Mesenchymal stem cell (in vitro differentiated cells and primary cell): ENCODE measurements at regions not wholly inside any gene's neighbourhood (a gene's known extent, or its start where the extent isn't known, plus 50 kb on each side); places are given as distances from the start of the nearest gene placed in this dataset.

Experiments used
- DNase-seq: peaks from one replicate; pipeline ENCODE4 v3.0.0-alpha.2; 2013
- H2AFZ ChIP-seq: one replicate; pipeline ENCODE4 v1.6.1; 2013; ENCODE audit warnings: low read depth, mild to moderate bottlenecking, control low read depth, inconsistent platforms, low read length, moderate library complexity
- H2AK5ac ChIP-seq: 2 replicates; pipeline ENCODE4 v1.6.1; 2013; ENCODE audit warnings: low read length, moderate library complexity, mild to moderate bottlenecking, inconsistent platforms; ENCODE audit not compliant: severe bottlenecking
- H2BK120ac ChIP-seq: one replicate; pipeline ENCODE4 v1.6.1; 2013; ENCODE audit warnings: low read depth, mild to moderate bottlenecking, inconsistent platforms, low read length, moderate library complexity
- H2BK12ac ChIP-seq, 2 experiments: one replicate each; pipeline ENCODE4 v1.6.1; 2013; ENCODE audit warnings: inconsistent platforms in 2 of 2, low read length in 2 of 2, mild to moderate bottlenecking in 2 of 2, moderate library complexity in 2 of 2, control low read depth in 1 of 2
- H2BK15ac ChIP-seq: one replicate; pipeline ENCODE4 v1.6.1; 2013; ENCODE audit warnings: mild to moderate bottlenecking, low read depth, inconsistent platforms; ENCODE audit not compliant: poor library complexity, severe bottlenecking
- H2BK5ac ChIP-seq: 2 replicates; pipeline ENCODE4 v1.6.1; 2013; ENCODE audit warnings: low read depth, mild to moderate bottlenecking, low read length, control low read depth, inconsistent platforms; ENCODE audit not compliant: poor library complexity, severe bottlenecking
- H3K14ac ChIP-seq, 2 experiments: one replicate each; pipeline ENCODE4 v1.6.1; 2013; ENCODE audit warnings: inconsistent platforms in 2 of 2, low read length in 2 of 2, control low read depth in 1 of 2, mild to moderate bottlenecking in 1 of 2, moderate library complexity in 1 of 2
- H3K18ac ChIP-seq, 2 experiments: one replicate each; pipeline ENCODE4 v1.6.1; 2013; ENCODE audit warnings: inconsistent platforms in 2 of 2, low read length in 2 of 2, control low read depth in 1 of 2, low read depth in 1 of 2, mild to moderate bottlenecking in 1 of 2
- H3K23ac ChIP-seq, 2 experiments: one replicate each; pipeline ENCODE4 v1.6.1; 2013; ENCODE audit warnings: inconsistent platforms in 2 of 2, low read length in 2 of 2, mild to moderate bottlenecking in 2 of 2, moderate library complexity in 2 of 2, control low read depth in 1 of 2
- H3K27ac ChIP-seq: 2 replicates; pipeline ENCODE4 v1.5.1; 2013; ENCODE audit warnings: mild to moderate bottlenecking, moderate library complexity, low read length, control low read depth, inconsistent platforms; ENCODE audit not compliant: poor library complexity, severe bottlenecking
- H3K27me3 ChIP-seq, 2 experiments: 2 replicates each; pipeline versions ENCODE4 v1.6.1 to v1.7.0; 2013; ENCODE audit warnings: low read length in 2 of 2, mild to moderate bottlenecking in 2 of 2, moderate library complexity in 2 of 2, control low read depth in 1 of 2, inconsistent platforms in 1 of 2; ENCODE audit not compliant: control insufficient read depth in 1 of 2, insufficient read depth in 1 of 2
- H3K36me3 ChIP-seq, 2 experiments: 2 replicates each; pipeline versions ENCODE4 v1.6.1 to v1.7.0; 2013; ENCODE audit warnings: low read length in 2 of 2, control low read depth in 1 of 2, inconsistent platforms in 1 of 2, low read depth in 1 of 2, mild to moderate bottlenecking in 1 of 2; ENCODE audit not compliant: insufficient read depth in 2 of 2, control insufficient read depth in 1 of 2
- H3K4ac ChIP-seq, 2 experiments: one replicate each; pipeline ENCODE4 v1.6.1; 2013; ENCODE audit warnings: inconsistent platforms in 2 of 2, low read length in 2 of 2, mild to moderate bottlenecking in 2 of 2, moderate library complexity in 2 of 2, control low read depth in 1 of 2, low read depth in 1 of 2
- H3K4me1 ChIP-seq: 2 replicates; pipeline ENCODE4 v1.6.1; 2013; ENCODE audit warnings: low read depth, low read length, control low read depth; ENCODE audit not compliant: control insufficient read depth, insufficient read depth
- H3K4me2 ChIP-seq: 2 replicates; pipeline ENCODE4 v1.6.1; 2013; ENCODE audit warnings: low read length, mild to moderate bottlenecking, inconsistent platforms; ENCODE audit not compliant: poor library complexity, severe bottlenecking
- H3K4me3 ChIP-seq, 2 experiments: 2 replicates each; pipeline versions ENCODE4 v1.5.1 to v1.7.0; 2013; ENCODE audit warnings: low read length in 2 of 2, mild to moderate bottlenecking in 2 of 2, control low read depth in 1 of 2, low read depth in 1 of 2; ENCODE audit not compliant: insufficient read depth in 1 of 2
- H3K79me1 ChIP-seq: replicated peaks from 2 replicates; pipeline ENCODE4 v1.6.1; 2013; ENCODE audit warnings: mild to moderate bottlenecking, control low read depth, low read length, inconsistent platforms; ENCODE audit not compliant: poor library complexity, severe bottlenecking
- H3K9ac ChIP-seq: 2 replicates; pipeline ENCODE4 v1.7.0; 2013; ENCODE audit warnings: mild to moderate bottlenecking, low read length, moderate library complexity
- H3K9me3 ChIP-seq: 2 replicates; pipeline ENCODE4 v1.7.0; 2013; ENCODE audit warnings: mild to moderate bottlenecking, low read length; ENCODE audit not compliant: control insufficient read depth
- H4K8ac ChIP-seq: one replicate; pipeline ENCODE4 v1.6.1; 2013; ENCODE audit warnings: inconsistent platforms, mild to moderate bottlenecking, low read length, moderate library complexity
- H4K91ac ChIP-seq: one replicate; pipeline ENCODE4 v1.6.1; 2013; ENCODE audit warnings: mild to moderate bottlenecking, low read length, inconsistent platforms
- WGBS: methylation state at CpG from one replicate; pipeline ENCODE4 v1.1.7; 2013; ENCODE audit warnings: mixed read lengths; 5-methylcytosine and 5-hydroxymethylcytosine counted together

DNA sequence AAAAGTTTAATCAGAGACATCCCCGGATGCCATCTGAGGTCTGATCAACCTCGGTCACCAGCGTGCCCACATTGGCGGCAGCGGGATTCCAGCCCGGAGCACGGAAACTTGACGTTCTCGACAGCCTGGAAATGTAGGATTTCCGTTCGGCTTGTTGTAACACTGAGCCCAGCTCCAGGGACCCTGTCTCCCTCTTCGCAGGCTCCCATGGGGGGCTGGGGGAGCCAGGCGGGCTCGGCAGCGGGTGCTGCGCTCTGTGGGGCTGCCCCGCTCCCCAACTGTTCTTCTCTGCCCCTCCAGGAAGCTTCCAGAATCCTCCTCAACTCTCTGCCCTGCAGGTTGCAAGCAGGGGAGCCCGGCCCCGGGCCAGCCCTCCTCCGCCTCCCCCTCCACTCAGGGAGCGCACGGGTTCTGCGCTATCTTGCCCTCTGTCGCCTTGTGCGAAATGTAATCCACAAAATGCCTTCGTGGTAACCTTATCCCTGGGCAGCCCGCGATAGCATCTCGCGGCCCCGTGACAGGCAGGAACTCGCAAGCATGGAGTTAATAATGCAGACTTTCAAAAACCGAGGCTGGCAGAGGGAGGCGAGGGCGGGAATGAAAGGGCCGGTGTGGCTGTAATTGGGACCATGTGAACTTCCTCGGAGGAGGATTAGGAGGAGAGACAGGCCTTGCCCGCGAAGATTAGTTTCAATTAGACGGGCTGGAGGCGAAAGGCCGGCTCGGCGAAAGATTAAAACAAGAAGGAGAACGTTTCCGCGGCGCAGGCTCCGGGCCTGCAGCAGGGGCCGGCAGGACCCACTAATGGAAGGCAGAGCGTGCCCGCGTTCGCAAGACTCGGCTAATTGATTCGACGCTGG, 53.9 kb upstream of the TTC34 start:
- H4K91ac ChIP-seq = no peak overlapping the region
- WGBS = 89% methylated on average over 57 of the region's 57 CpGs
- no peak overlapping the region for H3K23ac ChIP-seq
- no peak overlapping the region for H3K9ac ChIP-seq
- H3K36me3 ChIP-seq = no peaks in the 10 kb centered on the region
- no peak overlapping the region for H2BK15ac ChIP-seq
- H3K4me2 ChIP-seq = no peak overlapping the region
- H3K4me1 ChIP-seq = no peaks in the 10 kb centered on the region
- peaks cover 0 to 22% of the 10 kb centered on the region in 2 experiments for H3K27me3 ChIP-seq
- no peak overlapping the region for H4K8ac ChIP-seq
- DNase-seq = no peak
- H2AFZ ChIP-seq = no peak overlapping the region
- H3K18ac ChIP-seq = no peak overlapping the region
- H3K79me1 ChIP-seq = no peaks in the 10 kb centered on the region
- no peak overlapping the region for H3K4ac ChIP-seq
- no peak overlapping the region for H2BK120ac ChIP-seq
- no peak overlapping the region for H3K4me3 ChIP-seq
- no peak overlapping the region for H3K27ac ChIP-seq
- H3K14ac ChIP-seq = no peak overlapping the region
- no peak overlapping the region for H2BK12ac ChIP-seq
- no peak overlapping the region for H2BK5ac ChIP-seq
- no peaks in the 10 kb centered on the region for H3K9me3 ChIP-seq
- no peak overlapping the region for H2AK5ac ChIP-seq

DNA sequence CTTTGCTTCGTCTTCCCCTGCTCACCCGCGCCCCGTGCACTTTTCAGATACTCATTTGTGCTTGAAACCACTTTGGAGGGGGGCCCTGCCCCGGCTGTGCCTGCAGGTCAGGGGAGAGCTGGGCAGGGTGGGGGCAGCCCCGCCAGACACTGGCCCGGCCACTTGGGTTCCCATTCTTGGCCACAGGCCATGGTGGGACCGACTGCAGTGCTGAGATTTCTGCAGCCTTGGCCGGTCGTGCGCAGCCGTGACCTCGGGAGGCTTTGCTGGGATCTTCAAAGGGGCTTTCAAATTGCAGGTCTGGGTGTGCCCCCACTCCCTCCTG, 54.5 kb upstream of the TTC34 start:
- 89% methylated on average over 13 of the region's 13 CpGs for WGBS
- H2AFZ ChIP-seq = no peak overlapping the region
- no peaks in the 10 kb centered on the region for H3K79me1 ChIP-seq
- no peak overlapping the region for H3K23ac ChIP-seq
- no peak overlapping the region for H4K91ac ChIP-seq
- H3K4me3 ChIP-seq = no peak overlapping the region
- H3K4me1 ChIP-seq = no peaks in the 10 kb centered on the region
- H3K36me3 ChIP-seq = no peaks in the 10 kb centered on the region
- no peak overlapping the region for H2BK12ac ChIP-seq
- H2AK5ac ChIP-seq = no peak overlapping the region
- no peak overlapping the region for H3K18ac ChIP-seq
- no peak overlapping the region for H3K4me2 ChIP-seq
- no peaks in the 10 kb centered on the region for H3K9me3 ChIP-seq
- H3K9ac ChIP-seq = no peak overlapping the region
- H3K27me3 ChIP-seq = peaks cover 0 to 22% of the 10 kb centered on the region in 2 experiments
- no peak overlapping the region for H3K27ac ChIP-seq
- H3K4ac ChIP-seq = no peak overlapping the region
- no peak overlapping the region for H2BK15ac ChIP-seq
- H4K8ac ChIP-seq = no peak overlapping the region
- H2BK5ac ChIP-seq = no peak overlapping the region
- H3K14ac ChIP-seq = no peak overlapping the region
- DNase-seq = no peak
- no peak overlapping the region for H2BK120ac ChIP-seq

DNA sequence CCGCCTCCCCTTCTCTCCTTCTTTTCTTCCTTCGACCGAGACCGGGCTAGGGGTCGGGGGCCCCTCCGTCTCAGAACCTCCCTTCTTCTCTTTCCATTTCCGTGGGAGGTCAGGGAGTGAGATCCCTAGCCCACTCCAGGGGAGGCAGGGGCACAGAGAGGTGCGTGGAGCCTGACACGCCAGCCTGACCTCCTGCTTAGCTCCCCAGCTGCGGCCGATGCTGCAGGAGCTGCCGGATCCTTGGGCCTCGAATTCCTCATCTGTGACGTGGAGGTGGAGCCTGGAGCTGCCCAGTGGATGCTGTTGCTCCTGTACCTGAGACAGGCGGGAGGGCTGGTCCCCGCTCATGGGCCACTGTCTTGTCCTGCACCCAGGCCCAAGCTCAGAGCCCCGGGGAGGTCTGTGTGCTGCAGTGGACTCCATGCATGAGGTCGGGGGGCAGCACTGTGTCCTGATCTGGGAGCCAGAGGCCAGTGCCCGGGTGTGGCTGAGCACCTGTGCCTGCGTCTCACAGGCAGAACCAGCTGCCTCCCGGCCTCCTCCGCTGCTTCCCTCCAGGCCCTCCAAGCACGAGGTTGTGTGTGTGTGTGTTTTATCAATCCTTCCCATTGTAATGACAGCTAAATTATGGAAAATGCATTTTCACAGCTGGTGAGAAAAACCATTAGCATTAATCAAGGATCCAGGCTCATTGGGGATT, 55.3 kb upstream of the TTC34 start:
- Histone ChIP-seq H3K79me1 (no peaks in the 10 kb centered on the region), H2AFZ (no peak overlapping the region), H3K27me3 (peaks cover 0 to 25% of the 10 kb centered on the region in 2 experiments), H4K91ac (no peak overlapping the region), H2BK5ac (no peak overlapping the region), H3K9me3 (no peaks in the 10 kb centered on the region), H3K4ac (no peak overlapping the region), H3K36me3 (no peaks in the 10 kb centered on the region), H2BK12ac (no peak overlapping the region), H2BK15ac (no peak overlapping the region), H3K23ac (no peak overlapping the region), H2AK5ac (no peak overlapping the region), H3K4me2 (no peak overlapping the region), H3K9ac (no peak overlapping the region), H4K8ac (no peak overlapping the region), H3K14ac (no peak overlapping the region), H3K4me1 (no peaks in the 10 kb centered on the region), H3K27ac (no peak overlapping the region), H2BK120ac (no peak overlapping the region), H3K18ac (no peak overlapping the region), H3K4me3 (no peak overlapping the region)
- no peak for DNase-seq
- 78% methylated on average over 21 of the region's 23 CpGs for WGBS

GRCh38 chr1:2857521-2857920, 56.0 kb upstream of the TTC34 start:
- H3K4me3 ChIP-seq = no peak overlapping the region
- DNase-seq = no peak
- H3K9ac ChIP-seq = no peak overlapping the region
- H2BK5ac ChIP-seq = no peak overlapping the region
- no peaks in the 10 kb centered on the region for H3K79me1 ChIP-seq
- H2BK120ac ChIP-seq = no peak overlapping the region
- H3K9me3 ChIP-seq = no peaks in the 10 kb centered on the region
- H3K27ac ChIP-seq = no peak overlapping the region
- no peak overlapping the region for H3K14ac ChIP-seq
- 84% methylated on average over 14 of the region's 15 CpGs for whole genome bisulfite sequencing
- no peak overlapping the region for H3K23ac ChIP-seq
- no peak overlapping the region for H3K4me2 ChIP-seq
- H3K4me1 ChIP-seq = no peaks in the 10 kb centered on the region
- H2AFZ ChIP-seq = no peak overlapping the region
- peaks cover 0 to 30% of the 10 kb centered on the region in 2 experiments for H3K27me3 ChIP-seq
- no peak overlapping the region for H2AK5ac ChIP-seq
- no peak overlapping the region for H3K18ac ChIP-seq
- no peak overlapping the region for H4K91ac ChIP-seq
- no peak overlapping the region for H2BK15ac ChIP-seq
- H2BK12ac ChIP-seq = no peak overlapping the region
- H3K4ac ChIP-seq = no peak overlapping the region
- no peak overlapping the region for H4K8ac ChIP-seq
- H3K36me3 ChIP-seq = no peaks in the 10 kb centered on the region
